Activated CD8-positive, alpha-beta memory T cell treated with anti-CD3 and anti-CD28 coated beads for 1 hour (primary cell): ENCODE measurements at regions not wholly inside any gene's neighbourhood (a gene's known extent, or its start where the extent isn't known, plus 50 kb on each side); places are given as distances from the start of the nearest gene placed in this dataset.

Experiments
- DNase-seq, 2 donors: peaks; one replicate each; pipeline ENCODE4 v3.0.0-alpha.2; 2020; ENCODE audit warnings: low read depth in 1 of 2; ENCODE audit errors: extremely low read depth in 1 of 2

- no peak for DNase-seq
Observed at GRCh38 chr4:29005838-29006237, 1714.3 kb upstream of the PCDH7 start.

GRCh38 chr4:29009908-29010307 is 1710.3 kb upstream of the PCDH7 start:
- no peak for DNase-seq

- DNase-seq = no peak
Observed at GRCh38 chr4:29013341-29013740, 1706.8 kb upstream of the PCDH7 start.

- no peak for DNase-seq
Observed at GRCh38 chr4:29014555-29014954, 1705.6 kb upstream of the PCDH7 start.

- no peak for DNase-seq
Observed at GRCh38 chr4:29033703-29034102, 1686.5 kb upstream of the PCDH7 start.

GRCh38 chr4:29037501-29037900 is 1682.7 kb upstream of the PCDH7 start:
- no peak for DNase-seq

- no peak for DNase-seq
Observed at GRCh38 chr4:29043411-29043810, 1676.8 kb upstream of the PCDH7 start.

- no peak for DNase-seq
Observed at GRCh38 chr4:29046186-29046585, 1674.0 kb upstream of the PCDH7 start.

- DNase-seq = no peak
Observed at GRCh38 chr4:29046781-29047180, 1673.4 kb upstream of the PCDH7 start.

GRCh38 chr4:29047341-29048041 is 1672.7 kb upstream of the PCDH7 start:
- DNase-seq = no peak

GRCh38 chr4:29051381-29051965 is 1668.7 kb upstream of the PCDH7 start:
- DNase-seq = no peak

GRCh38 chr4:29052266-29052665 is 1667.9 kb upstream of the PCDH7 start:
- no peak for DNase-seq

- no peak for DNase-seq
Observed at GRCh38 chr4:29058531-29058930, 1661.6 kb upstream of the PCDH7 start.

GRCh38 chr4:29066861-29067260 is 1653.3 kb upstream of the PCDH7 start:
- DNase-seq = no peak

- no peak for DNase-seq
Observed at GRCh38 chr4:29073571-29073970, 1646.6 kb upstream of the PCDH7 start.

GRCh38 chr4:29075366-29075765 is 1644.8 kb upstream of the PCDH7 start:
- no peak for DNase-seq

- no peak for DNase-seq
Observed at GRCh38 chr4:29079260-29079659, 1640.9 kb upstream of the PCDH7 start.

- DNase-seq = no peak
Observed at GRCh38 chr4:29081234-29081955, 1638.8 kb upstream of the PCDH7 start.

GRCh38 chr4:29082684-29083083 is 1637.5 kb upstream of the PCDH7 start:
- DNase-seq = no peak

GRCh38 chr4:29085748-29086147 is 1634.4 kb upstream of the PCDH7 start:
- DNase-seq = no peak

GRCh38 chr4:29104694-29105093 is 1615.5 kb upstream of the PCDH7 start:
- no peak for DNase-seq

GRCh38 chr4:29113960-29114359 is 1606.2 kb upstream of the PCDH7 start:
- no peak for DNase-seq
